ENCODE measurements at regions not wholly inside any gene's neighbourhood (a gene's known extent, or its start where the extent isn't known, plus 50 kb on each side); places are given as distances from the start of the nearest gene placed in this dataset.

DNA sequence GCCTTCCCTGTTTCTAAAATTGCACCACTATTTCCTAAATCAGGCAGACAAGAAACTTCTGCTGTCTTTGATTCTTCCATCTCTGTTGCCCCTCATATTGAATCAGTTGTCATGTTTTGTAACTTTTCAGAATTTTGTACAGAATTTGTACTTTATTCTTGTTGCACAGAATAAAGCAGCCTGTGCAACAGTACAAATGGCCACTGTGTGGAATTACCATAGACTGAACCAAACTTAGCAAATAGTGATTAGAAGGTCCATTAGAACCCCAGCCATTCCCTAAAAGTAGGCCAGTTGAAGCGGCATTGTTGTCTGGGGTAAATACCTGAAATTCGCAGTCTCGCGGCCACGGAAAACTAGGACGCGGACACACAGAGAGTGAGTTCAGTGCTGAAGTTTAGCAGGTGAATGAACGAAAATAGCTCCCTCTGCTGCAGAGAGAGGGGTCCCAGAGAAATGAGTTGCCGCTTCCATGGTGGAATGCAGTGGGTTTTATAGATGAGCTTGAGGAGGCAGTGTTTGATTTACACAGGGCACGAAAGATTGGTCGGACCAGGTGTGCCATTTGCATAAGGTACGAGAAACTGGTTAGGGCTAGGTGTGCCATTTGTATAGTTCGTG is 71.8 kb downstream of the C4orf33 start:
- H3K4me1 Mint-ChIP-seq: no peaks in the 10 kb centered on the region
- H3K27me3 Mint-ChIP-seq: peaks cover 57% of the 10 kb centered on the region
- H3K36me3 Mint-ChIP-seq (ENCODE audit: insufficient read depth): no peaks in the 10 kb centered on the region
- no peaks in the 10 kb centered on the region for H3K9me3 Mint-ChIP-seq
- DNase-seq (ENCODE audit: low spot score in 2 of 2) (no peak), ATAC-seq (replicated peaks; ENCODE audit: extremely low read depth, poor library complexity, severe bottlenecking) (no peak)
- H3K4me3 Mint-ChIP-seq: no peak overlapping the region
- no peak overlapping the region for H3K27ac Mint-ChIP-seq (ENCODE audit: low read depth)

DNA sequence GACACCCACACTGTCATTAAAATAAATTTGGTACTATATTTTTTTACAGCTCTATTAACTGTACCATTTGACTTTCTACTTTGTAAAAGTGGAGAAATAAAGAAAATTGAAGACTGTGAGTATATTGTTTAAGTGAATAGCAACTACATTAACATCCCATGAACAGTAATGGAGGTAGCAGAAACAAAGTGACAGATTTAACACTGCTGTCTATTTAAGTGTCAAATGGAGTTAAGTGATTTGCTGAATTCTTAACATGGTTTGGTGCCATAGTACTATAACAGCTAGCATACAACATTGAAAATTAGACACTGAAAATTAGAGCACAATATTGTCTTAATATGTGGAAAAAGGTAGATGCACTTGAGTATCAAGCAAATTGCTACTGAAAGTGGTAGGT is 76.2 kb downstream of the C4orf33 start:
- H3K27ac Mint-ChIP-seq (ENCODE audit: low read depth): no peak overlapping the region
- DNase-seq (ENCODE audit: low spot score in 2 of 2) (no peak), ATAC-seq (replicated peaks; ENCODE audit: extremely low read depth, poor library complexity, severe bottlenecking) (no peak)

DNA sequence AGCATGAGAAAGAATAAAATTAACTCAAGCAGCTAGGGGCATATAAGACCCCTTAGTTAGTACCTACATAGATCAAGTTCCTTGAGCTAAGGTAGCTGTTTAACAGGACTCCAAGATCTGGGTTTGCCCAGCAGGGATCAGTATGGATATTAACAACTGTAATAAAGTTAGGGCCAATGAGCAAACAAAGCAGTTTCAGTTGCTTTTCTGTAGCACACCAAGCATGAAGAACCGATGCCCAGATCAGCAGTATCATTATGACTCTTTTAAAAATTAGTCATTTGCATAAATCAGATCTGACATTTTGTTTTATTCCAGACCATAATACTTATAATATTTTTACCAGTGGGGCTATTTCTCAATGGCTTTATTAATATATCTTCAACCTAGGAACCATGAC is 80.9 kb downstream of the C4orf33 start:
- ATAC-seq (replicated peaks; ENCODE audit: extremely low read depth, poor library complexity, severe bottlenecking): no peak
- no peak overlapping the region for H3K27ac Mint-ChIP-seq (ENCODE audit: low read depth)
- H3K27me3 Mint-ChIP-seq: peaks cover 23% of the 10 kb centered on the region
- H3K4me1 Mint-ChIP-seq: no peaks in the 10 kb centered on the region
- H3K4me3 Mint-ChIP-seq: no peak overlapping the region
- H3K9me3 Mint-ChIP-seq: no peaks in the 10 kb centered on the region
- peaks cover 2% of the 10 kb centered on the region for H3K36me3 Mint-ChIP-seq (ENCODE audit: insufficient read depth)
- no peak for DNase-seq (ENCODE audit: low spot score in 2 of 2)

More for the DNA sequence above, 76.2 kb downstream of the C4orf33 start:
- Mint-ChIP-seq H3K36me3 (ENCODE audit: insufficient read depth) (no peaks in the 10 kb centered on the region), H3K4me3 (no peak overlapping the region), H3K9me3 (no peaks in the 10 kb centered on the region), H3K27me3 (peaks cover 54% of the 10 kb centered on the region), H3K4me1 (no peaks in the 10 kb centered on the region)

DNA sequence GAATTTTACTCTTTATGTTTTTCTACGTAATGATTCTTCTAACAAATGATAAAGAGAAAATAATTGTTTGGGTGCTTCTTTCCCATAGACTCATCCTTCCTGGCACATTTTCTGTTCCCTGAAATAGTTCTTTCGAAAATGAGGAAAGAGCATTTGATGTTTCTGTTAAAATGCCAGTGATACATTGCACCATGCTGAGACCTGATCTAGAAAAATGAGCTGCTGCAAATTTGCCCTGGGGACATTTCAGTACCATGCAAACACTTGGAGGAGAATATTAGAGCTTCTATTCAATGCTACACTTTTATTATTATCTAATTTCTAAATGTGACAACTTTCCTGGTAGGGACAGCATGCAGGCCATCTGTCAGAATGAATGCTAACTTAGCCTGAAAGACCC is 83.3 kb downstream of the C4orf33 start:
- no peak for ATAC-seq (replicated peaks; ENCODE audit: extremely low read depth, poor library complexity, severe bottlenecking)
- Mint-ChIP-seq H3K27ac (ENCODE audit: low read depth) (no peak overlapping the region), H3K4me3 (no peak overlapping the region), H3K4me1 (no peaks in the 10 kb centered on the region), H3K9me3 (no peaks in the 10 kb centered on the region), H3K27me3 (peaks cover 19% of the 10 kb centered on the region), H3K36me3 (ENCODE audit: insufficient read depth) (peaks cover 2% of the 10 kb centered on the region)
- DNase-seq (ENCODE audit: low spot score in 2 of 2): no peak

DNA sequence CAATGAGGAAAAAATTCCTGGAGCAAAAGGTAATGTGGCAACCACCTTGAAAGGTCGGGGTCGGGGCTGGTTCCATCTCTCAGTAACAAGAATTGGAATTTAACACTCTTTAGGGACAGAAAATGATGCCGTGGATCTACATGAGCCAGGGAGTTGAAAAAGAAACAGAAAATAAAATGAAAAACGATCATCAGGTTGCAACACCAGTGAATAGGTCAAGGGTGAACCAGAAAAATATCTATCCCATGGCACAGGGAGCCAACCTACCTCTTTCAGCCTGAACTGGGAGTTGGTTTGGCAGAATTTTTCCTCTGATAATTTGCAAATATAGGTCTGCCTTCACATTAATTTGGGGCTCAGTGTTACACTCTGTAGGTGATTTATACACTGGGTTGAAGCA is 93.7 kb downstream of the C4orf33 start:
- no peak overlapping the region for H3K4me3 Mint-ChIP-seq
- no peak for DNase-seq (ENCODE audit: low spot score in 2 of 2)
- peaks cover 31% of the 10 kb centered on the region for H3K27me3 Mint-ChIP-seq
- H3K9me3 Mint-ChIP-seq: no peaks in the 10 kb centered on the region
- no peak for ATAC-seq (replicated peaks; ENCODE audit: extremely low read depth, poor library complexity, severe bottlenecking)
- no peaks in the 10 kb centered on the region for H3K36me3 Mint-ChIP-seq (ENCODE audit: insufficient read depth)
- no peaks in the 10 kb centered on the region for H3K4me1 Mint-ChIP-seq
- H3K27ac Mint-ChIP-seq (ENCODE audit: low read depth): no peak overlapping the region

DNA sequence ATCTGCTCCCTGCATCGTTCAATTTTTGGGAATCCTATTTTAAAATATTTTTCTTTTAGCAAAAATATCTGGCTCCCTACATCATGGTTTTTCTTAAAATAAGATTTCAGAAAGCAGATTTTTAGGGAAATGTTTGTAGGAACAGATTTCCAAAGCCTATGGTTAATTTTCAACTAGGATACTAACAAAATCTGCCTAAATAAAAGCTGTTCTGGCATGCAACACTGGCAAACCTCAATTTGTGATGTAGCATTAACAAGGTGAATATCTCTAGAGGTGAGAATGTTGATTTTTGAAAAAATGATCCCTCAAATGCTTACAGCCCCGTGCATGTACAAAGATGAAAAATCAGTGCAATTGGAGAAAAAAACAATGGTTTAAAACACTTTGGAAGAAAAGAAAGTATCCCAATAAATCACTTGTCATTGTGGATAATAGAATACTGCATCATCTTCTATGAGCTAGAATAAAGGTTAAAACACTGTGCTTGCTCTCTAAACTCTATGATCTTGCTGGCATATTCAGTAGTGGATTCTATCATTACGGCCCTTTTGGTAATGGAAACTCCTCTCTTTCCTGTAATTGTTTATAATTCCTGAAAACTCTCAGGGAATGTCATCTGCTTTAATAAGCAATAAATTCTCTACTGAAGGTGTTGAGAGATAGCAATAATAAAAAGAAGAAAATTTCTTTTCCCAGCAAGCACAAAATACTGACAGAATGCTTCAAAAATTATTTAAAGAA is 97.6 kb downstream of the C4orf33 start:
- Mint-ChIP-seq H3K4me3 (no peak overlapping the region), H3K36me3 (ENCODE audit: insufficient read depth) (peaks cover 1% of the 10 kb centered on the region), H3K27ac (ENCODE audit: low read depth) (no peak overlapping the region), H3K27me3 (peaks cover 37% of the 10 kb centered on the region), H3K9me3 (no peaks in the 10 kb centered on the region), H3K4me1 (no peaks in the 10 kb centered on the region)
- ATAC-seq (replicated peaks; ENCODE audit: extremely low read depth, poor library complexity, severe bottlenecking): no peak
- DNase-seq (ENCODE audit: low spot score in 2 of 2): no peak

DNA sequence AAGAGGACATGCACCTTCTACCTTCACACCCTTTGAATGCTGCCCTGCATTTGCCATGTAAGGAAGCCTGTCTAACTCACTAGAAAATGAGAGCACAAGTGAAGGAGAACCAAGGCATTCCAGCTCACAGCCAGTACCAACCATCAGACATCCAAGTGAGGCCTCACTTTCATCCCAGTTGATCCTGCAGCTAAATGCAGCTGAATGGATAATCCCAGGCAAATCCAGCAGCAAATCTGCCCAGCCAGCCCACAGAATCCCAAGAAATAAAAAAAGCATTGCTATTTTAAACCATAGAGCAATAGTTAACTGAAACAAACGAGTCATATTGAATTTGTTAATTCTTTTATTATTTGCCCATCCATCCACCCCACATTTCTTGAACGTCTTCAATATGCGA is 112.5 kb downstream of the C4orf33 start:
- ATAC-seq (replicated peaks; ENCODE audit: extremely low read depth, poor library complexity, severe bottlenecking) (no peak), DNase-seq (ENCODE audit: low spot score in 2 of 2) (no peak)
- H3K27me3 Mint-ChIP-seq: peaks cover 25% of the 10 kb centered on the region
- no peak overlapping the region for H3K27ac Mint-ChIP-seq (ENCODE audit: low read depth)
- no peaks in the 10 kb centered on the region for H3K36me3 Mint-ChIP-seq (ENCODE audit: insufficient read depth)
- no peaks in the 10 kb centered on the region for H3K4me1 Mint-ChIP-seq
- H3K4me3 Mint-ChIP-seq: no peak overlapping the region
- no peaks in the 10 kb centered on the region for H3K9me3 Mint-ChIP-seq

DNA sequence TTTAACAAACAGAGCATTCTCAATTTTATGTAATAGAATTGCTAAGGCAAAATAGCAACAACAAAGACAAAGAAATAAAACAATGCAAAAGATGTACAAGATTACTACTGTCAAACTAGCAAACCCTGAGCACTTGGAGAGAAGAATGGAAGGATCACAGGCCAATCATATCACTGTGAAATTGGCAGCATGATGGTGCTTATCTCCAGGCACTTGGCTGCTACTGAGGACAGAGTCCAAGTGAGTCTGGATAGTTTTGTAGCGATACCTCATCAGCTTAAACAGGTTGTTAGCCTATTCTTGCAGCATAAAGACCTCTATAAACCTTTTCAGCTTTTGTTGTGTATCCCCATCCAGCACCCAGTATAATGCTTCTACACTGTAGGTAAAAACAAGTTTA is 117.7 kb downstream of the C4orf33 start:
- Mint-ChIP-seq H3K36me3 (ENCODE audit: insufficient read depth) (no peaks in the 10 kb centered on the region), H3K4me1 (no peaks in the 10 kb centered on the region), H3K27me3 (peaks cover 9% of the 10 kb centered on the region), H3K9me3 (no peaks in the 10 kb centered on the region), H3K27ac (ENCODE audit: low read depth) (no peak overlapping the region), H3K4me3 (no peak overlapping the region)
- DNase-seq (ENCODE audit: low spot score in 2 of 2) (no peak), ATAC-seq (replicated peaks; ENCODE audit: extremely low read depth, poor library complexity, severe bottlenecking) (no peak)

DNA sequence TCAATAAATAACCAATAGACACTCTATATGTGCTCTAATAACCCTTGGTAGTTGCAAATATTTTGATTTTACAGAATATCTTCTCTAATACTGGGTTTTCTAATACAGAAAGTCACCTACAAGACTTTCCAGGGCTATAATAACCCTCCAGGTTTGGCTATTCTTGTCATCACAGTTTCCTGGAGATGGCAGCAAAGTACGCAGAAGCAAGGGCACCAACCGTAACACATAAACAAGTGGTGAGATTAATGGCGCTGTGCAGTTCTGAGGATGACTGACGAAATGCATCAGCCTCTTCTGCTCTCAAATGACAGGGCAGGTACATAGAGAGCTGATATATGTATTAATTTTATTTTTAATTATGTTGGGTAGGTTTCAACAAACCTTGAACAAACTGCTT is 122.4 kb downstream of the C4orf33 start:
- no peak overlapping the region for H3K27ac Mint-ChIP-seq (ENCODE audit: low read depth)
- no peaks in the 10 kb centered on the region for H3K4me1 Mint-ChIP-seq
- H3K36me3 Mint-ChIP-seq (ENCODE audit: insufficient read depth): no peaks in the 10 kb centered on the region
- ATAC-seq (replicated peaks; ENCODE audit: extremely low read depth, poor library complexity, severe bottlenecking): no peak
- H3K27me3 Mint-ChIP-seq: no peaks in the 10 kb centered on the region
- DNase-seq (ENCODE audit: low spot score in 2 of 2): no peak
- H3K4me3 Mint-ChIP-seq: no peak overlapping the region
- no peaks in the 10 kb centered on the region for H3K9me3 Mint-ChIP-seq

DNA sequence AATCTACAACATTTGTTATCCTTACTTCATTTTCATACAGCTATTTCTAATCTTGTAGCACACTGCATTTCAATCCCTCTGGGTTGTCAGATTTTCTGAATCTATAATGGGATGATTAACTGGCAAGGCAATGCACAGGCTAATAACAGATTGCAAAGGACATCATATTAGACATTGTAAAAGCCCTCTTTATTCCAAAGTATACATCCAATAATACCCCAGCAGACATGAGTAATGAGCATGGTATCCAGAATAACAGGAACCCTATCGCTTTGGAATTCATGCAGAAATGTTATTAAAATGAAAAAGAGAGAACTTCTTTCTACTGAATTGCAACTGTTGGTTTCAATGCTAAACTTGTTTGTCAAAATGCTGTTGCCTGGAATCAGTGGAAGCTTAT is 122.9 kb downstream of the C4orf33 start:
- DNase-seq (ENCODE audit: low spot score in 2 of 2): no peak
- ATAC-seq (replicated peaks; ENCODE audit: extremely low read depth, poor library complexity, severe bottlenecking): no peak
- H3K4me1 Mint-ChIP-seq: no peaks in the 10 kb centered on the region
- no peaks in the 10 kb centered on the region for H3K27me3 Mint-ChIP-seq
- no peaks in the 10 kb centered on the region for H3K36me3 Mint-ChIP-seq (ENCODE audit: insufficient read depth)
- no peaks in the 10 kb centered on the region for H3K9me3 Mint-ChIP-seq
- H3K27ac Mint-ChIP-seq (ENCODE audit: low read depth): no peak overlapping the region
- no peak overlapping the region for H3K4me3 Mint-ChIP-seq

DNA sequence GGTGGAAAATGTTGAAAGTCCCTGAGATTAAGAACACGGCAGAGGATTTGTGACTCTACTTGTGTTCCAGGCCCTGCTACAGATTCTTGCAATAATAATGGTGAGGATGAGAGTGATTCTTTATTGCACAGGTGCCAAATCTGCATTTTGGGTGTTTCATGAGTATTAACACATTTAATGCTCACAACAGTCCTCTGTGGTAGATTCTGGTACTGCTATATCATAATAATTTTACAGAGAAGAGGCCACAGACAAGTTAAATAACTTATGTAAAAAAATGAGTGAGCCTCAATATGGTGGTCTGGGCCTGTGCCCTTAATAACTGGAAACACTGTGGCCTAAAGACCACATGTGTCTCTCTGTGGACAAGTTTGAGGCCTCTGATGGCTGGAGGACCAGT is 124.3 kb downstream of the C4orf33 start:
- H3K27ac Mint-ChIP-seq (ENCODE audit: low read depth): no peak overlapping the region
- H3K4me3 Mint-ChIP-seq: no peak overlapping the region
- DNase-seq (ENCODE audit: low spot score in 2 of 2): no peak
- no peaks in the 10 kb centered on the region for H3K4me1 Mint-ChIP-seq
- no peaks in the 10 kb centered on the region for H3K36me3 Mint-ChIP-seq (ENCODE audit: insufficient read depth)
- no peaks in the 10 kb centered on the region for H3K9me3 Mint-ChIP-seq
- no peaks in the 10 kb centered on the region for H3K27me3 Mint-ChIP-seq
- no peak for ATAC-seq (replicated peaks; ENCODE audit: extremely low read depth, poor library complexity, severe bottlenecking)

DNA sequence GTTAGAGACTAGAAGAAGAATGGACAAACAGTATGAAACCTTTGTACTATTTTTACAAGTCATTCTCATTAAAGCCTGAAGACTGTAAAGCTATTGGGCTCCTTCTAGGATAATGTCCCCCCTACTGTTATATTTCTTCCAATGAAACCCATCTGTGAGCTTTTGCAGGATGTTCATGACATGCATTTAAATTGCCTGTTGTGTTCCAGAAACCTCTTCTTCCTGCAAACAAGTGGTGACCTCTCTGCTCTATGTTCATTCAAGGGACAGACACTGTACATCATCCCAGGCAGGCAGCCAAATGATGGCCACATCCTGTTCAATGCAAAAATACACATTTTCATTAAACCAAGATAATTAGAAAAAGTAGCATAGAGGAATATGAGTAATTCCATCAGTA is 128.0 kb downstream of the C4orf33 start:
- H3K27me3 Mint-ChIP-seq: peaks cover 6% of the 10 kb centered on the region
- no peak overlapping the region for H3K4me3 Mint-ChIP-seq
- DNase-seq (ENCODE audit: low spot score in 2 of 2): no peak
- H3K4me1 Mint-ChIP-seq: no peaks in the 10 kb centered on the region
- no peaks in the 10 kb centered on the region for H3K9me3 Mint-ChIP-seq
- no peaks in the 10 kb centered on the region for H3K36me3 Mint-ChIP-seq (ENCODE audit: insufficient read depth)
- no peak for ATAC-seq (replicated peaks; ENCODE audit: extremely low read depth, poor library complexity, severe bottlenecking)
- no peak overlapping the region for H3K27ac Mint-ChIP-seq (ENCODE audit: low read depth)

DNA sequence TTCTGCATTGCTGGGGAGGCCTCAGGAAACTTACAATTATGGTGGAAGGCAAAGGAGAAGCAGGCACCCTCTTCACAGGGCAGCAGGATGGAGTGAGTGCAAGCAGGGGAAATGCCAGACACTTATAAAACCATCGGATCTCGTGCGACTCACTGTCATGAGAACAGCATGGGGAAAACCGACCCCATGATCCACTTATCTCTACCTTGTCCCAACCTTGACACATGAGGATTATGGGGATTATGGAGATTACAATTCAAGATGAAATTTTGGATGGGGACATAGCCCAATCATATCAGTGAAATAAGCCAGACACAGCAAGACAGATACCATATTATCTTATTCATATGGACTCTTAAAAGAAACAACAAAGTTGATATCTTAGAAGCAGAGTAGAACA is 134.9 kb downstream of the C4orf33 start:
- no peaks in the 10 kb centered on the region for H3K4me1 Mint-ChIP-seq
- ATAC-seq (replicated peaks; ENCODE audit: extremely low read depth, poor library complexity, severe bottlenecking): no peak
- no peaks in the 10 kb centered on the region for H3K9me3 Mint-ChIP-seq

More for the DNA sequence above, 134.9 kb downstream of the C4orf33 start:
- Mint-ChIP-seq H3K36me3 (ENCODE audit: insufficient read depth) (no peaks in the 10 kb centered on the region), H3K27ac (ENCODE audit: low read depth) (no peak overlapping the region), H3K27me3 (peaks cover 40% of the 10 kb centered on the region), H3K4me3 (no peak overlapping the region)
- no peak for DNase-seq (ENCODE audit: low spot score in 2 of 2)
